Activated CD4-positive, alpha-beta T cell treated with anti-CD3 and anti-CD28 coated beads for 36 hours (primary cell): ENCODE measurements at regions not wholly inside any gene's neighbourhood (a gene's known extent, or its start where the extent isn't known, plus 50 kb on each side); places are given as distances from the start of the nearest gene placed in this dataset.

Experiments
- ATAC-seq: fragments of 200-7000 bp; cut with Tn5 transposase; one replicate; pipeline ENCODE4 v1.10.0; 2021; ENCODE audit warnings: mild to moderate bottlenecking, moderate library complexity
- CTCF ChIA-PET: fragments of 350-600 bp; sonication (Branson Sonifier 250); formaldehyde crosslinking; loops from one replicate; lab custom pipeline; 2021; ENCODE audit warnings: antibody characterized with exemption; lab: Charles Lee
- POLR2A ChIA-PET: fragments of 350-600 bp; sonication (Branson Sonifier 250); formaldehyde crosslinking; loops from one replicate; lab custom pipeline; 2021; ENCODE audit warnings: antibody characterized with exemption, inconsistent platforms; lab: Charles Lee
- DNase-seq: peaks from one replicate; pipeline ENCODE4 v3.0.0-alpha.2; 2020
- H3K27ac Mint-ChIP-seq: one replicate; pipeline ENCODE4 v1.8.0; 2021; ENCODE audit warnings: mixed read lengths
- H3K27me3 Mint-ChIP-seq: one replicate; pipeline ENCODE4 v1.8.0; 2021; ENCODE audit warnings: mixed read lengths
- H3K36me3 Mint-ChIP-seq: one replicate; pipeline ENCODE4 v1.8.0; 2021; ENCODE audit warnings: low read depth, mixed read lengths
- H3K4me1 Mint-ChIP-seq: one replicate; pipeline ENCODE4 v1.8.0; 2021; ENCODE audit warnings: mixed read lengths
- H3K4me3 Mint-ChIP-seq: one replicate; pipeline ENCODE4 v1.8.0; 2021; ENCODE audit warnings: mild to moderate bottlenecking, moderate library complexity, mixed read lengths
- H3K9me3 Mint-ChIP-seq: one replicate; pipeline ENCODE4 v1.8.0; 2021; ENCODE audit warnings: low read depth, mixed read lengths
- intact Hi-C, 2 experiments: fragments of 100-400 bp; cut with DNase I in 1 of 2; cut with micrococcal nuclease in 1 of 2; formaldehyde crosslinking; loops; one replicate each; pipeline versions ENCODE4 v1.14.2 to v1.15.1; 2022 to 2024; cut with DNase I, micrococcal nuclease

GRCh38 chr6:150651808-150652470 is 52.3 kb downstream of the PLEKHG1 start:
- ChIA-PET POLR2A (no interaction called here), CTCF (no interaction called here)
- ATAC-seq (no peak), DNase-seq (no peak)
- H3K9me3 Mint-ChIP-seq: no peaks in the 10 kb centered on the region
- intact Hi-C loops: no loop called here
- H3K36me3 Mint-ChIP-seq: no peaks in the 10 kb centered on the region
- H3K27me3 Mint-ChIP-seq: no peaks in the 10 kb centered on the region
- no peak overlapping the region for H3K27ac Mint-ChIP-seq
- H3K4me3 Mint-ChIP-seq: no peak overlapping the region
- peaks cover 2% of the 10 kb centered on the region for H3K4me1 Mint-ChIP-seq

DNA sequence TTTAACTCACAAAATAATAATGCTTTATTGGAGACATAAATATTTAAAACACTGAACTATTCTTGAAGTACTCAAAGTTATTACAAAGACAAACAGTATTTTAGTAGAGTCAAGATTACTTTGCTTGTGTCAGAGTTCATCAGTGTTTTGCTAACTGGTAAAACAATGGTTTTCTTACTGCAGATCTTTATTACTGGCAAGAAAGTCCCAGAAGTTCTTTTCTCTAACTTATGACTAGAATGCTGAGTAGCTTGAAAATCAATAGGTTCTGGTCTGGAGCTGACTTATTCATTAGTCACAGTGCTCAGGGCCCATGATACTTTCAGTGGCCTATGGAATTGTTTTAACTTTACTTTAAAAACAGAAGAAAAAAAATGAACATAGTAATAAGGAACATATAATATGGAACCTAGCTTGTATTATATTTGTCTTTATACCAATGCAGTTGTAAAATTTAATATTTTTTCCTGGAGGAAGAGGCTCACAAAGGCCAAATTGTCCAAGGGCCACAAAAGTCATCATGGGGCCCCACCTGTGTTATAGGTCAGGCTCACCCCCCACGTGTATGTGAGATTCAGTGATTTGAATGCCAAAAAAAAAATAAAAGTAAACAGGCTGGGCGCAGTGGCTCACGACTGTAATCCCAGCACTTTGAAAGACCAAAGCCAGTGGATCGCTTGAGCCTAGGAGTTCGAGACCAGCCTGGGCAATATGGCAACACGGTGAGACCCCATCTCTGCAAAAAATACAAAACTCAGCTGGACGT is 53.3 kb downstream of the PLEKHG1 start:
- intact Hi-C loops: no loop called here
- no peak for DNase-seq
- peak; percentile 90 for ATAC-seq
- Mint-ChIP-seq H3K4me3 (no peak overlapping the region), H3K27me3 (no peaks in the 10 kb centered on the region), H3K27ac (no peak overlapping the region), H3K4me1 (peaks cover 2% of the 10 kb centered on the region), H3K36me3 (no peaks in the 10 kb centered on the region), H3K9me3 (no peaks in the 10 kb centered on the region)
- POLR2A ChIA-PET: interaction anchor here (0.6 kb wide), 1 partner anchor 92 kb away, joined by 5 read pairs; no protein-coding TSS in a partner anchor
- CTCF ChIA-PET: interaction anchor here (0.6 kb wide), 1 partner anchor 840 kb away, joined by 3 read pairs; no protein-coding TSS in a partner anchor

DNA sequence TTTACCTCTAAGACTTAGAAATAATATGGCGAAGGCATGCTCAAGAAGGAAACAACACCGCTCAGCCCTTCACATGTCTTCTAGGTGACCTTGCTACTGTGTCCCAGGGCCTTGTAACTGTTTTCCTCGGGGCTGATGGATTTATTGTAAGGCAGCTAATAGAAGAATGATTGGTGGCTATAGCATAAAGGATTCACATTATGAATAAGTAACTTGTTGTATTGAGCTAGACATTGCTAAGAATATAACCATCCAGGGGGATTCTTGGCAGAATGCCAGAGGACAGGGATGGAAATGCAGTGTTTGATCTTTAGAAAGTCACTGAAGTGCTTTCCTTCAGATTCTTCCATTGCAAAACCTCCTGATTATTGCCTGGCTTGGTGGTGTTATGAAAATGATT is 54.9 kb downstream of the PLEKHG1 start:
- ChIA-PET POLR2A (interaction anchor here (0.6 kb wide), 1 partner anchor 124 kb away, joined by 11 read pairs; no protein-coding TSS in a partner anchor), CTCF (no interaction called here)
- DNase-seq (no peak), ATAC-seq (no peak)
- peaks cover 2% of the 10 kb centered on the region for H3K4me1 Mint-ChIP-seq
- intact Hi-C loops: no loop called here
- no peaks in the 10 kb centered on the region for H3K9me3 Mint-ChIP-seq
- H3K36me3 Mint-ChIP-seq: no peaks in the 10 kb centered on the region
- no peaks in the 10 kb centered on the region for H3K27me3 Mint-ChIP-seq
- no peak overlapping the region for H3K27ac Mint-ChIP-seq
- H3K4me3 Mint-ChIP-seq: no peak overlapping the region

GRCh38 chr6:150656156-150656555 is 56.5 kb downstream of the PLEKHG1 start:
- ChIA-PET POLR2A (no interaction called here), CTCF (no interaction called here)
- intact Hi-C loops: no loop called here
- H3K4me1 Mint-ChIP-seq: peaks cover 2% of the 10 kb centered on the region
- H3K36me3 Mint-ChIP-seq: no peaks in the 10 kb centered on the region
- no peaks in the 10 kb centered on the region for H3K27me3 Mint-ChIP-seq
- ATAC-seq (no peak), DNase-seq (no peak)
- H3K27ac Mint-ChIP-seq: no peak overlapping the region
- H3K9me3 Mint-ChIP-seq: no peaks in the 10 kb centered on the region
- H3K4me3 Mint-ChIP-seq: no peak overlapping the region

- intact Hi-C loops: no loop called here
- no peak overlapping the region for H3K27ac Mint-ChIP-seq
- H3K27me3 Mint-ChIP-seq: no peaks in the 10 kb centered on the region
- H3K36me3 Mint-ChIP-seq: no peaks in the 10 kb centered on the region
- no peaks in the 10 kb centered on the region for H3K9me3 Mint-ChIP-seq
- POLR2A ChIA-PET: no interaction called here
- CTCF ChIA-PET: interaction anchor here (0.7 to 1.5 kb wide), 3 partner anchors 10 to 20 kb away, joined by 3 to 6 read pairs (median 3); no protein-coding TSS in a partner anchor
- no peaks in the 10 kb centered on the region for H3K4me1 Mint-ChIP-seq
- no peak for DNase-seq
- ATAC-seq: no peak
- H3K4me3 Mint-ChIP-seq: no peak overlapping the region
These were observed 58.7 kb downstream of the PLEKHG1 start for GRCh38 chr6:150658421-150658820.

DNA sequence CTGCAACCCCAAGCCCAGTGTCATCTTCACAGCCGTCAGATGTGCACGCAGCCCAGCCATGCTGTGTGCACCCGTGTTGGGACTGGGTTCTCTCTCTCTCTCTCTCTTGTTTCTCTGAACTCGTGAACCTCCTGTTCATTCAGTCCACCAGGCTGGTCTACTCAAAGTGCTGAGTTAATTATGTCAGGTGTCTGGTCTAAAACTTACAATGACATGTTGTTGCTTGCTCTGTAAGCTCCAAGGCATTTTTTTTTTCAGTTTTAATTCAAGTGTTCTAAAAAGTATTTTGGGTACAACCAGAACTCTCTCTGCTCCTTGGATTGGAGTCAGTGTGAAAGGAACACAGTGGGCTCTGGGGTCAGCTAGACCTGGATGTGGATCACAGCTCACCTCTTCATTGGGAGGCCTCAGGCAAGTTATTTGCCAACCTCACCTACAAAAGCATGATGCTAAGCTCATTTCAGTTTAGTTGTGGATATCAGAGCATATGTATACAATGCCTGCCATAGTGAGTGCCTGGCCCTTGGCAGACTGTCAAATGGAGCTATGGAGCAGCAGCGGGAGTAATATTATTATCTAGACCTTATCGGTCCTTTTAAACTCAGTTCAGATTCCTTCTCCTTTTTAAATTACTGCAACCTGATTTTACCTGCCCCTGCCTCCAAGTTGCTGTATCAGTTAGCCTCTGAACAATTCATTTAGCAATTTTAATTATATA is 59.5 kb downstream of the PLEKHG1 start:
- Mint-ChIP-seq H3K9me3 (no peaks in the 10 kb centered on the region), H3K36me3 (peaks cover 1% of the 10 kb centered on the region), H3K4me1 (no peaks in the 10 kb centered on the region), H3K27me3 (peaks cover 4% of the 10 kb centered on the region), H3K27ac (no peak overlapping the region), H3K4me3 (no peak overlapping the region)
- CTCF ChIA-PET: interaction anchor here (0.7 to 1.5 kb wide), 4 partner anchors 10 to 28 kb away, joined by 3 to 6 read pairs (median 4); no protein-coding TSS in a partner anchor
- intact Hi-C loops: no loop called here
- DNase-seq (no peak), ATAC-seq (no peak)
- POLR2A ChIA-PET: no interaction called here

DNA sequence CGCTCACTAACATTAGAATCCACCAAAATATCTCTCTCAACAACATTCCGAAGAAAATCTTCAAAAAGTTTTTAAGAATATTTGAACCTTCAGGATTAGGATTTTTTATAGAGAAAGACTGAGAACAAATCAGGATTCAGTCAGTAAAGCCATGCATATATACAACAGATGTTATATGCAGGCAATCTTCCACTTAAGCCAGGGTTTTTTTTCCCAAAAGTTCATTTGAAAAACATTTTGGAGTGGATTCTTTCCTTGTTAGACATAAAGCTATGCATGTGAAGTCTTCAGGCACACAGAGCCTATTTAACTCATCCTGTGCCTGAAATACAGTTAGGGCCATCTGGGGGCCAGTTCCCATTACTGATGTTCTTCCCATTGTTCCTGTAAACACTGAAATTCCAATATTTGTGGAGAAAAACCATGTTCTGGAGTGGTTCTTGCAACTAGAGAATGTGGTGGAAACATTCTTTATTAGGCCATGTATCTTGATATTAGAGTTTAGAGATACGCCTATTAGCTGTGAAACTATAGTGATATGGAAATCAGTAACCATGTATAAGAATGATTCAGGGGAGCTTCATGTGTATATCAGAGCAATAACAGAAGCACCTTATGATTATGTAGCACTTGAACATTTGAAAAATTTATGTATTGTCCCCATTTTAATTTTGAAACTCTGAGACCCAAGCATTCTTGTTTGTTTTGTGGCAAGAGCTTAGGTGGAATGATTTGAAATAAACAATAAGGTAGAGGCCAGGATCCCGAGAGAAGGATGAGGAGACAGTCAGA is 61.7 kb downstream of the PLEKHG1 start:
- no peak for ATAC-seq
- no peaks in the 10 kb centered on the region for H3K4me1 Mint-ChIP-seq
- CTCF ChIA-PET: interaction anchor here (1.0 to 2.0 kb wide), 3 partner anchors 26 to 243 kb away, joined by 3 to 4 read pairs (median 3); no protein-coding TSS in a partner anchor

DNA sequence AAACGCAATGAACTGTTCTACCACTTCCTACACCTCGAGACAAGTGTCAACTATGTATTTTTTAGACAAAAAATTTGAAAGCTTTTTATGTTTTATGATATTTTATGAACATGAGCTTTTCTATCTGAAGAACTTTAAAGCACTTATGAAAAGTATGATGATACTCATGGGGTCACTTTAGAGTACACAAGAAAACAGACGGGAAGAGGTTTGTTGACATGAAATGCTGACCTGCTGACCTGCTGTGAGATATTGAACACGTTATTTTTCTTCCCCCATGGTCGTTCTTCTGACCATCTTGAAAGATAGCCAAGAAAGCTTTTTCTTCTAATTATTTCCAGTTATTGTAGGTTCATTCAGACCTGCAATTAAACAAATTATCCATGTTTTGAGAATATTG is 63.1 kb downstream of the PLEKHG1 start:
- Mint-ChIP-seq H3K36me3 (peaks cover 1% of the 10 kb centered on the region), H3K4me3 (no peak overlapping the region), H3K4me1 (peaks cover 4% of the 10 kb centered on the region), H3K27ac (no peak overlapping the region), H3K27me3 (peaks cover 4% of the 10 kb centered on the region), H3K9me3 (no peaks in the 10 kb centered on the region)
- CTCF ChIA-PET: interaction anchor here (0.5 to 2.0 kb wide), 3 partner anchors 12 to 63 kb away, joined by 3 to 4 read pairs (median 3); no protein-coding TSS in a partner anchor
- intact Hi-C loops: no loop called here
- DNase-seq (no peak), ATAC-seq (no peak)
- POLR2A ChIA-PET: no interaction called here

More for the DNA sequence above, 61.7 kb downstream of the PLEKHG1 start:
- no peak for DNase-seq
- Mint-ChIP-seq H3K27me3 (peaks cover 4% of the 10 kb centered on the region), H3K36me3 (peaks cover 1% of the 10 kb centered on the region), H3K4me3 (no peak overlapping the region), H3K9me3 (no peaks in the 10 kb centered on the region), H3K27ac (no peak overlapping the region)
- POLR2A ChIA-PET: no interaction called here
- intact Hi-C loops: no loop called here

GRCh38 chr6:150664091-150664490 is 64.4 kb downstream of the PLEKHG1 start:
- no peak overlapping the region for H3K4me3 Mint-ChIP-seq
- H3K27me3 Mint-ChIP-seq: peaks cover 7% of the 10 kb centered on the region
- H3K27ac Mint-ChIP-seq: no peak overlapping the region
- ATAC-seq: no peak
- H3K36me3 Mint-ChIP-seq: peaks cover 1% of the 10 kb centered on the region
- peaks cover 11% of the 10 kb centered on the region for H3K4me1 Mint-ChIP-seq
- H3K9me3 Mint-ChIP-seq: no peaks in the 10 kb centered on the region
- POLR2A ChIA-PET: no interaction called here
- intact Hi-C loops: no loop called here
- no peak for DNase-seq
- CTCF ChIA-PET: interaction anchor here (0.7 kb wide), 1 partner anchor 180 kb away, joined by 3 read pairs; no protein-coding TSS in a partner anchor

DNA sequence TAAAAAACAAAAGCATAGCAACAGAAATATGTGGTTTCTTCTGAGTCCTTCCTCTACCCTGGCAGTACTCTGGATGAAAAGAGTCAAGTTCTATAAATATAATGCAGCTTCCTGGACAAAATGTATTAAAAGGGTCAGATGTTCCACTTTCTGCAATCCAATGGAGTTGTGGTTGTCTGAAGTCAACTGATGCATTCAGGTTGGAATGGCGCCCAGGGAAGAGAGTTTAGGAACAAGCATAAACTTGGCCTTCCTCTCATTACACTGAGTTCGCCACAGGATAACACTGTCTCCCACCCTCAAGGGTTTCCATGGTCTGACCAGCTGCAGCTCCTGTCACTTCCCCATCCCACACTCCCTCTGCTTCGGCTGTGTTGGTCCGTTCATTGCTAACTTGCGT is 66.4 kb downstream of the PLEKHG1 start:
- H3K27me3 Mint-ChIP-seq: peaks cover 7% of the 10 kb centered on the region
- H3K4me3 Mint-ChIP-seq: no peak overlapping the region
- H3K4me1 Mint-ChIP-seq: peaks cover 13% of the 10 kb centered on the region
- POLR2A ChIA-PET: no interaction called here
- intact Hi-C loops: no loop called here
- DNase-seq (no peak), ATAC-seq (no peak)
- H3K27ac Mint-ChIP-seq: no peak overlapping the region
- CTCF ChIA-PET: interaction anchor here (0.6 kb wide), 1 partner anchor 22 kb away, joined by 3 read pairs; no protein-coding TSS in a partner anchor
- no peaks in the 10 kb centered on the region for H3K9me3 Mint-ChIP-seq
- peaks cover 1% of the 10 kb centered on the region for H3K36me3 Mint-ChIP-seq
